PC-9 (cell line): ENCODE measurements at regions not wholly inside any gene's neighbourhood (a gene's known extent, or its start where the extent isn't known, plus 50 kb on each side); places are given as distances from the start of the nearest gene placed in this dataset.

ENCODE experiments used
- CTCF ChIP-seq: fragments of 200-600 bp; sonication (generic); conservative IDR thresholded peaks from 2 replicates; pipeline ENCODE4 v1.6.1; 2017; ENCODE audit warnings: mixed run types, antibody characterized with exemption, mild to moderate bottlenecking, moderate library complexity
- EZH2 ChIP-seq: fragments of 200-600 bp; sonication (generic); IDR thresholded peaks from 2 replicates; pipeline ENCODE4 v1.8.0; 2017; ENCODE audit warnings: antibody characterized with exemption, low read depth

- TF ChIP-seq CTCF = no peak
- TF ChIP-seq EZH2 = no peak
These were observed 253.5 kb downstream of the PCDH10 start for GRCh38 chr4:133402616-133403015.
